ENCODE measurements at regions not wholly inside any gene's neighbourhood (a gene's known extent, or its start where the extent isn't known, plus 50 kb on each side); places are given as distances from the start of the nearest gene placed in this dataset.
A peak's percentile ranks its signal among the peaks of the same experiment; 100 is the strongest.

DNA sequence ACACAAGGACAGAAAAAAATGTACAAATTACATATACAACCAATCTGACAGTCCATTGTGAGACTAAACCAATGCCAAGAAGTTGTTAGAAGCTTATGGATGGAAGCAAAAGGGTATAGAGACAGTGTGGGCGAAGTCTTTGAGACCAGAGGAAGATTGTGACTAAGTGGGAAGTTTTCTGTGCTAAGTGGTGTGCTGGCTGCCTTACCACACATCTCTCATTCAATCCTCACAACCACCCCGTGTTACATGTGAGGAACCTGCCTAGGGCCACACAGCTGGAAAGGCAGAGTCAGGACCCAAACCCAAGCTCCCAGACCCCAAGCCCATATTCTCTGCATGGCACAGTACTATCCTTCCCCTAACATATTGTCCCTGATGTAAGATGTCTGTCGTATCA, 53.5 kb upstream of the DUSP10 start:
- no peaks in the 10 kb centered on the region for H3K9me3 ChIP-seq (ENCODE audit: control insufficient read depth in 2 of 3, low read length in 3 of 3)
- ChIA-PET POLR2A (interaction anchor here (0.6 kb wide), 1 partner anchor 292 kb away, joined by 3 read pairs; no protein-coding TSS in a partner anchor), CTCF (no interaction called here)
- no peaks in the 10 kb centered on the region for H3K27me3 ChIP-seq (ENCODE audit: control insufficient read depth in 2 of 2, insufficient read depth in 2 of 2, low read length in 2 of 2)
- H3K27ac Mint-ChIP-seq: peak overlapping the region in 1 of 9 donors; percentile 43
- no peak overlapping the region for H3K4me3 ChIP-seq (ENCODE audit: low read length)
- no peak overlapping the region for H3K4me3 Mint-ChIP-seq
- peaks cover 0 to 13% of the 10 kb centered on the region in 2 donors for H3K4me1 ChIP-seq (ENCODE audit: control insufficient read depth in 2 of 2, insufficient read depth in 2 of 2, low read length in 2 of 2)
- ATAC-seq: no peak
- H3K9me3 Mint-ChIP-seq: peaks cover 0 to 11% (median 5%) of the 10 kb centered on the region in 11 donors
- H3K27me3 Mint-ChIP-seq: no peaks in the 10 kb centered on the region
- H3K36me3 ChIP-seq (ENCODE audit: control insufficient read depth in 2 of 3, insufficient read depth in 3 of 3, low read length in 3 of 3): no peaks in the 10 kb centered on the region
- no peak overlapping the region for H3K27ac ChIP-seq (ENCODE audit: low read depth, low read length)
- intact Hi-C loops (cut with micrococcal nuclease): loop anchor here in 1 of 2 donors (2.0 kb wide), 1 partner anchor 33 kb away; no protein-coding TSS in a partner anchor
- DNase-seq: no peak
- H3K4me1 Mint-ChIP-seq: peaks cover 0 to 29% (median 0%) of the 10 kb centered on the region in 7 donors
- H3K36me3 Mint-ChIP-seq: peaks cover 0 to 17% (median 2%) of the 10 kb centered on the region in 5 donors

DNA sequence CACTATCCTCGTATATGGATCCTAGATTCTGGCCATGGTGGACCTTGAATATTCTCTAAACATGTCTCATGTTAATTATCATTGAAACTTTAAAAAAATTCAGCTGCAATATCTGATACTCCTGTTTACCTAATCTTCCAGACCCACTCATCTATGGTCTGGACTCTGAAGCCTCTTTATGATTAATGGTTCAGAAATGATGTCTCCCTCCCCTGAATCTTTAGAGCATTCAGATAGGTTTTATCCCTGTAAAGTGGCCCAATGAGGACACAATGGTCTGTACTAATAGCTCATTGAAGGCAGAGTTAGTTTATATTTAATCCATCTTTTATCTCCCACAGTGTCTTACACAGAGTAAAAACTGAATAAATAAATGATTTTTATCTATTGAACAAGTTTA, 53.0 kb upstream of the DUSP10 start:
- Histone ChIP-seq H3K9me3 (ENCODE audit: control insufficient read depth in 2 of 3, low read length in 3 of 3) (no peaks in the 10 kb centered on the region), H3K4me1 (ENCODE audit: control insufficient read depth in 2 of 2, insufficient read depth in 2 of 2, low read length in 2 of 2) (peaks cover 0 to 13% of the 10 kb centered on the region in 2 donors), H3K27me3 (ENCODE audit: control insufficient read depth in 2 of 2, insufficient read depth in 2 of 2, low read length in 2 of 2) (no peaks in the 10 kb centered on the region), H3K4me3 (ENCODE audit: low read length) (no peak overlapping the region), H3K36me3 (ENCODE audit: control insufficient read depth in 2 of 3, insufficient read depth in 3 of 3, low read length in 3 of 3) (no peaks in the 10 kb centered on the region), H3K27ac (ENCODE audit: low read depth, low read length) (no peak overlapping the region)
- Mint-ChIP-seq H3K4me3 (no peak overlapping the region), H3K27ac (peak overlapping the region in 1 of 9 donors; percentile 16), H3K27me3 (no peaks in the 10 kb centered on the region), H3K9me3 (peaks cover 0 to 8% (median 3%) of the 10 kb centered on the region in 11 donors), H3K36me3 (peaks cover 0 to 16% (median 0%) of the 10 kb centered on the region in 5 donors), H3K4me1 (peaks cover 0 to 27% (median 0%) of the 10 kb centered on the region in 7 donors)
- intact Hi-C loops (cut with micrococcal nuclease): loop anchor here in 1 of 2 donors (1.0 to 2.0 kb wide), 2 partner anchors 17 to 34 kb away; no protein-coding TSS in a partner anchor
- POLR2A ChIA-PET: interaction anchor here (0.6 kb wide), 1 partner anchor 131 kb away, joined by 3 read pairs; no protein-coding TSS in a partner anchor
- CTCF ChIA-PET: no interaction called here
- ATAC-seq (no peak), DNase-seq (no peak)

DNA sequence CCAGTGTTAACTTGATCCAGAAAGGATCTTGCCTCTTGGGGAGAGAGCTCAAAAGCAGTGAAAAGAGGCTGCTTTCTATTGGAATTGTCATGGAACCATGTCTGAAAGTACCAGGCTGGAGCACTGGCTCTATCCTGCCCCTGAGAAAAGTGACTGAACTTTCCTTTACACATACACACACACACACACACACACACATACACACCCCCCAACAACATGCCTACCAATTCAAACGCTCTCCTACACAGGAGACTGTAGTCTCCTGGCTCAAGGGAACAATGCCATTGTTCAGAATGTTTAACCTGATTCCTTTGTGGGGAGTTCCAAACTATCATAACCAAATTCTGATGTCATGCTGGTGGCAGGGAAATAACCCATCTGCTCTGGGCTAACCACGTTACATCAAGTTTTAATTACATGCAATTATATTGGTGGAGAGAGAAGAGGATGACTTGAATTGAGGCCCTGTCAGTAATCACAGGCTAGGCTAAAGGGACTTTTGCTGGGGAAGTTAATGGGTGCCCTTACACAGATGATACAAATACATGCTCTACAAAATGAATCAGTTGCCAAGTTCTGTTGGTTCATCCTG, 52.3 kb upstream of the DUSP10 start:
- Histone ChIP-seq H3K9me3 (ENCODE audit: control insufficient read depth in 2 of 3, low read length in 3 of 3) (no peaks in the 10 kb centered on the region), H3K4me3 (ENCODE audit: low read length) (no peak overlapping the region), H3K27ac (ENCODE audit: low read depth, low read length) (no peak overlapping the region), H3K4me1 (ENCODE audit: control insufficient read depth in 2 of 2, insufficient read depth in 2 of 2, low read length in 2 of 2) (peaks cover 0 to 13% of the 10 kb centered on the region in 2 donors), H3K36me3 (ENCODE audit: control insufficient read depth in 2 of 3, insufficient read depth in 3 of 3, low read length in 3 of 3) (no peaks in the 10 kb centered on the region), H3K27me3 (ENCODE audit: control insufficient read depth in 2 of 2, insufficient read depth in 2 of 2, low read length in 2 of 2) (no peaks in the 10 kb centered on the region)
- peaks cover 0 to 3% (median 0%) of the 10 kb centered on the region in 11 donors for H3K9me3 Mint-ChIP-seq
- peaks cover 0 to 31% (median 0%) of the 10 kb centered on the region in 7 donors for H3K4me1 Mint-ChIP-seq
- ATAC-seq (peak; percentile 84), DNase-seq (peak in 1 of 9 donors; percentile 35)
- peak overlapping the region in 4 of 9 donors; percentile 6 to 66 (median 24) for H3K27ac Mint-ChIP-seq
- H3K4me3 Mint-ChIP-seq: peak overlapping the region in 2 of 10 donors; percentile 6 to 47
- POLR2A ChIA-PET: interaction anchor here (0.6 kb wide), 1 partner anchor 132 kb away, joined by 3 read pairs; no protein-coding TSS in a partner anchor
- H3K27me3 Mint-ChIP-seq: no peaks in the 10 kb centered on the region
- CTCF ChIA-PET: no interaction called here
- peaks cover 0 to 11% (median 0%) of the 10 kb centered on the region in 5 donors for H3K36me3 Mint-ChIP-seq
- intact Hi-C loops (cut with micrococcal nuclease): loop anchor here in 1 of 2 donors (1.0 to 2.0 kb wide), 2 partner anchors 16 to 35 kb away; no protein-coding TSS in a partner anchor

DNA sequence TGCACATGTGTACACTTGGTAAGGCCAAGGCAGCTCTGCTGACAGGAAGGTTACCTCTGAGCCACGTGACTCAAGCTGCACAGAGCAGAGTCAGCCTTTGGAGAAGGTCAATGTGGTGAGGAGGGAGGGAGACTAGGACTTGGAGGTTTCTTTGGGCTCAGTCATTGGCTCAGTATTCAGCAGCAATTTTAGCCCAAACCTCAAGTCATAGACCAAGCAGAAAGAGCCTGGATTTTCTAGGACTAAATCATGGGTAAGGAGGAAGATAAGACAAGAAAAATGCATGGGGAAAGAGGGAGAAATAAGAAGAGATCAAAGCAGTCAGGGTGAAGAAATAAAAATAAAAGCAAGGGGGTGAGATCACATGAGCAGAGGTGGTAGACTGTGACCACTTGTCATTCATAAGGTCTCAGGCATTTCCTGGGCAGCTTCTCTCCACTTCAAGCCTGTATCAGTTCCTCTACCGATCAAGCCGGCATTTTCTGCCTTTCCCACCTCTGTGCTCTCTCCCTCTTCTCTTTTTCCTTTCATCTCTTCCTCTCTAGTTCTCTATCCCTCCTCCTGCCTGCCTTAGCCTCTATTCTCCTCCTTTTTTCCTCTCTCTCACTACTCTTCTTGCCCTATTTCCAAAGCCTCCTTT, 51.7 kb upstream of the DUSP10 start:
- ATAC-seq: peak; percentile 75
- ChIA-PET CTCF (no interaction called here), POLR2A (no interaction called here)
- Mint-ChIP-seq H3K27ac (peak overlapping the region in 4 of 9 donors; percentile 13 to 66 (median 44)), H3K36me3 (peaks cover 0 to 10% (median 0%) of the 10 kb centered on the region in 5 donors), H3K4me3 (peak overlapping the region in 1 of 10 donors; percentile 47), H3K27me3 (no peaks in the 10 kb centered on the region), H3K4me1 (peaks cover 0 to 31% (median 0%) of the 10 kb centered on the region in 7 donors), H3K9me3 (peaks cover 0 to 2% (median 0%) of the 10 kb centered on the region in 11 donors)
- H3K9me3 ChIP-seq (ENCODE audit: control insufficient read depth in 2 of 3, low read length in 3 of 3): no peaks in the 10 kb centered on the region
- H3K36me3 ChIP-seq (ENCODE audit: control insufficient read depth in 2 of 3, insufficient read depth in 3 of 3, low read length in 3 of 3): no peaks in the 10 kb centered on the region
- intact Hi-C loops (cut with micrococcal nuclease): loop anchor here (1.0 to 2.0 kb wide), 3 partner anchors 15 to 35 kb away; no protein-coding TSS in a partner anchor
- H3K4me1 ChIP-seq (ENCODE audit: control insufficient read depth in 2 of 2, insufficient read depth in 2 of 2, low read length in 2 of 2): peaks cover 0 to 13% of the 10 kb centered on the region in 2 donors
- no peak overlapping the region for H3K27ac ChIP-seq (ENCODE audit: low read depth, low read length)
- no peaks in the 10 kb centered on the region for H3K27me3 ChIP-seq (ENCODE audit: control insufficient read depth in 2 of 2, insufficient read depth in 2 of 2, low read length in 2 of 2)
- no peak for DNase-seq
- no peak overlapping the region for H3K4me3 ChIP-seq (ENCODE audit: low read length)

DNA sequence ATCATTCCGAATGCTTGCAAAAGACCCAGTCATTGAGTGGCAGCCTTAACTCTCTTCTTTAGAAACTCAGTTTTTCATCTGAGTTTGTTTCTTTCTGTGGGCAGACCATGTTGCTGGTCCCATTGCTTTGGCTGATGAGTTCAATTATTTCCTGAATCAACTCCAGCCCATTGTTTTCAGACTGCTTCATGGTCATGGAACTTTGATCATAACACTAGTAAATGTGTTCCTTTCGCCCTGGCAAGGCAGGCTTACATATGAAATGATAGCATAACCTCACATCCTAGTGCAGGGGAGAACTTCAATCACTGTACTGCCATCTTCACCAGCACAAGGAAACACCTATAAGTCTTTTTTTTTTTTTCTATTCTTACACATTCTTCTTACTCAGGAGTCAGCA, 50.0 kb upstream of the DUSP10 start:
- CTCF ChIA-PET: no interaction called here
- no peaks in the 10 kb centered on the region for H3K27me3 Mint-ChIP-seq

More for the DNA sequence above, 50.0 kb upstream of the DUSP10 start:
- no peak overlapping the region for H3K27ac Mint-ChIP-seq
- no peaks in the 10 kb centered on the region for H3K9me3 ChIP-seq (ENCODE audit: control insufficient read depth in 2 of 3, low read length in 3 of 3)
- H3K36me3 Mint-ChIP-seq: peaks cover 0 to 10% (median 0%) of the 10 kb centered on the region in 5 donors
- peaks cover 0 to 2% (median 0%) of the 10 kb centered on the region in 11 donors for H3K9me3 Mint-ChIP-seq
- DNase-seq (no peak), ATAC-seq (no peak)
- no peaks in the 10 kb centered on the region for H3K36me3 ChIP-seq (ENCODE audit: control insufficient read depth in 2 of 3, insufficient read depth in 3 of 3, low read length in 3 of 3)
- peaks cover 0 to 13% of the 10 kb centered on the region in 2 donors for H3K4me1 ChIP-seq (ENCODE audit: control insufficient read depth in 2 of 2, insufficient read depth in 2 of 2, low read length in 2 of 2)
- H3K4me1 Mint-ChIP-seq: peaks cover 0 to 31% (median 0%) of the 10 kb centered on the region in 7 donors
- POLR2A ChIA-PET: no interaction called here
- H3K4me3 Mint-ChIP-seq: no peak overlapping the region
- intact Hi-C loops (cut with micrococcal nuclease): loop anchor here in 1 of 2 donors (2.0 kb wide), 1 partner anchor 13 kb away; no protein-coding TSS in a partner anchor
- no peak overlapping the region for H3K27ac ChIP-seq (ENCODE audit: low read depth, low read length)
- no peak overlapping the region for H3K4me3 ChIP-seq (ENCODE audit: low read length)
- no peaks in the 10 kb centered on the region for H3K27me3 ChIP-seq (ENCODE audit: control insufficient read depth in 2 of 2, insufficient read depth in 2 of 2, low read length in 2 of 2)

Measured in naive thymus-derived CD4-positive, alpha-beta T cell (primary cell).